Epithelial cell of proximal tubule (primary cell): ENCODE measurements at regions not wholly inside any gene's neighbourhood (a gene's known extent, or its start where the extent isn't known, plus 50 kb on each side); places are given as distances from the start of the nearest gene placed in this dataset.

ENCODE experiments used
- DNase-seq: peaks from one replicate; pipeline ENCODE4 v3.0.0-alpha.2; 2011; ENCODE audit warnings: low read depth
- H3K4me3 ChIP-seq: 2 replicates; pipeline ENCODE4 v1.5.1; 2011; ENCODE audit warnings: low read depth, mild to moderate bottlenecking, low read length
- CTCF ChIP-seq: conservative IDR thresholded peaks from 2 replicates; pipeline ENCODE4 v1.5.1; 2012; ENCODE audit warnings: low read depth, mild to moderate bottlenecking, low read length

- DNase-seq: no peak
- no peak for TF ChIP-seq CTCF
- H3K4me3 ChIP-seq: no peak overlapping the region
These were observed 179.0 kb upstream of the PITX1 start for GRCh38 chr5:135213027-135213386.

- DNase-seq: no peak
- no peak overlapping the region for H3K4me3 ChIP-seq
- no peak for TF ChIP-seq CTCF
These were observed 178.5 kb upstream of the PITX1 start for GRCh38 chr5:135212361-135213026.

DNA sequence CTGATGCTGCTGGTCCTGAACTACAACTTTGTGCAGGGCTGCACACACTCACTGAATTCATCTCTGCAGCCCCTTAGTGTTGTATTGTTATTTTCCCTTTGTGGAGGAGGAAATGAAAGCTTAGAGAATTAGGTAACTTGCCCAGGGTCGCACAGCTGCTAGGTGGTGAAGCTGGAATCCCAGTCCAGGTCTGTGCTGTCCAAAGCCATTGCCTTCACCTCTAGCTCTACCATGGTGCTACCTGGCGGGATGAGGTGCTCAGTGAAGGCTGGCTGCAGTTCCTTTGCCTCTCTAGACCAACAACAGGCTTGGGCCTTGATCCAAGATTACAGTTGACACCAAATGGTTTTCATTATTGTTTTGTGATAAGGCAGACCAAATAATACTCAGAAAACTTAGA is 177.8 kb upstream of the PITX1 start:
- no peak for TF ChIP-seq CTCF
- DNase-seq: no peak
- no peak overlapping the region for H3K4me3 ChIP-seq

DNA sequence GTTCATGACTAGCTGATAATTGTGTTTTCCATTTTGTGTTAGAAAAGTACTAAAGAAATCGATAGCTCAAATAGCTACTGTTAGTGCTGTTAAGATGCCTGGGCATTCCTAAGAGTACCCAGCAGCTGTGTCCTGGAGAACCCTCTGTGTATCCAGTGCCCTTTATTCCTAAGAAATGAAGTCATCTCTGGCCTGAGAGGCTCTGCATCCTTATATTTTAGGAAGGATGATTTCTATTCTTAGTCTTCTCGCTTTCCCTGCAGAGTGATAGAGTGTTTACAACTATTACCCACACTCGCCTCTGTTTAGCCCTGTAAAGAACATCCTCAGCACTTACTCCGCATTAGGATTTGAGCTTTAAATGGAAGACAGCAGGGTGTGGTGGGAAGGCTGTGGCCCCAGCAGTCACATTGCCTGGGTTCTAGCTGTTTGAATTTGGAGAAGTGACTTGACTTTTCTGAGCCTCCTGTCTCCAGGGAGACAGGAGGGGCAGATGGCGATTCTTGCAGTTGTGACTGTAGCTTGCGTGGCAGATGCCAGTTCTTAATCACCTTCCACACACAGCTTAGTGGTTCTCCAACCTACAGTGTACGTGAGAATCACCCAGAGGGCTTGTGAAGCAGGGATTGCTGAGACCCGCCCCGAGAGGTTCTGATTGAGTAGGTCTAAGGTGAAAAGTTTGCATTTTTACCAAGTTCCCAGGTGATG is 177.2 kb upstream of the PITX1 start:
- no peak overlapping the region for H3K4me3 ChIP-seq
- TF ChIP-seq CTCF: no peak
- DNase-seq: no peak

GRCh38 chr5:135210286-135211055 is 176.4 kb upstream of the PITX1 start:
- TF ChIP-seq CTCF: no peak
- DNase-seq: no peak
- H3K4me3 ChIP-seq: no peak overlapping the region

DNA sequence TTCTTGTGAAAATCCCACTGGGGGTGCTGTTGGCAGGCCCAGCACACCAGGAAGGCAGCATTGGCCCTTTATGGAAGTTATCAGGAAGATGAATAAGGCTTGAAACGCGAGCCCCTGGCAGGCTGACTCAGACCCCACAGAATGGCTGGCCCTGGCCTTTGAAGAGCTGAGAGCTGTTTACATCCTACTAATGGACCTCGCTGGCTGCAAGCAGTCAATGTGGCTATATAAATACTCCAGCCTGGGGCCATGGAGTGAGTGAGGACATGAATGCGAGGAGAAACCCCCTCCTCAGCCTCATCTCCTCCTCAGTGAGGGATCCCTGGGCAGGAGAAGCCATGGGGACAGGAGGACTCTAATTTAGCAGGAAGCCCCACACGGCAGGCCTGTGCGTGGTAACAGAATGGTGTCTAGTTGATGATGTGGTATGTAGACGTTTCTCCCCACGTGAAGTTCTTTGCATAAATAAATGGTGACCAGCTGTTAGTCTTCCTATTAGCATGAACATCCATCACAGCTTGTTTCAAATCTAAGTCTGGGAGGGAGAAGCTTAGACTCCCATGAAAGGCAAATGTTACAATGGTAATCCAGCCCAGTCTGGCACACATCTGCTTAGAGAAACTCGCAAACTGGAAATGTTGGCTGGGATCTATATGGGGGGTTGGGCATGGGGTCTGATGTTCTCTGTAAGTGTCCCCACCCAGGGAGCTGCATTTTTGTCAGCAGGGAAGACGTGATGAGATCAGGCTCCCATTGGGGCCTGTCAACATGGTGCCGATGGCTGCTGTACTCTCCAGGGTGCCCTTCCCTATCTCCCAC is 175.1 kb upstream of the PITX1 start:
- no peak for DNase-seq
- TF ChIP-seq CTCF: no peak
- H3K4me3 ChIP-seq: no peak overlapping the region
